HepG2 (cell line): ENCODE measurements at regions not wholly inside any gene's neighbourhood (a gene's known extent, or its start where the extent isn't known, plus 50 kb on each side); places are given as distances from the start of the nearest gene placed in this dataset.

ENCODE experiments used
- ATAD3A ChIP-seq: sonication (generic); formaldehyde crosslinking; IDR thresholded peaks from 2 replicates; pipeline ENCODE4 v1.4.0; 2020; ENCODE audit warnings: missing genetic modification reagents
- ATF3 ChIP-seq: sonication (generic); formaldehyde crosslinking; IDR thresholded peaks from 2 replicates; pipeline ENCODE4 v1.4.0; 2020; ENCODE audit warnings: missing genetic modification reagents
- CTCF ChIP-seq: sonication (generic); formaldehyde crosslinking; IDR thresholded peaks from 2 replicates; pipeline ENCODE4 v1.5.0; 2020; ENCODE audit warnings: mild to moderate bottlenecking, missing genetic modification reagents, moderate library complexity
- NFYB ChIP-seq: sonication (generic); formaldehyde crosslinking; IDR thresholded peaks from 2 replicates; pipeline ENCODE4 v1.4.0; 2020; ENCODE audit warnings: missing genetic modification reagents
- PITX1 ChIP-seq: sonication (generic); formaldehyde crosslinking; IDR thresholded peaks from 2 replicates; pipeline ENCODE4 v1.5.1; 2020; ENCODE audit warnings: mild to moderate bottlenecking, missing genetic modification reagents
- SOX6 ChIP-seq, 2 experiments: fragments of 450-650 bp in 1 of 2; sonication (generic) in 1 of 2; formaldehyde crosslinking in 1 of 2; IDR thresholded peaks; 2 replicates each; pipeline versions ENCODE4 v1.4.0 to v1.6.1; 2017 to 2020; ENCODE audit warnings: antibody characterized with exemption in 1 of 2, mild to moderate bottlenecking in 1 of 2, missing genetic modification reagents in 1 of 2
- SRSF9 ChIP-seq: fragments of 200-400 bp; formaldehyde crosslinking; IDR thresholded peaks from 2 replicates; pipeline ENCODE4 v1.6.1; 2018; ENCODE audit warnings: borderline replicate concordance, mild to moderate bottlenecking, low read depth, low read length; ENCODE audit not compliant: insufficient read depth, poor library complexity, severe bottlenecking
- TBL1XR1 ChIP-seq: fragments of 150-350 bp; IDR thresholded peaks from 2 replicates; pipeline ENCODE4 v1.6.1; 2014; ENCODE audit warnings: borderline replicate concordance, low read length; ENCODE audit not compliant: partially characterized antibody
- ZNF24 ChIP-seq: fragments of 450-650 bp; IDR thresholded peaks from 2 replicates; pipeline ENCODE4 v1.6.1; 2017; ENCODE audit warnings: antibody characterized with exemption, mild to moderate bottlenecking
- ZNF367 ChIP-seq: sonication (generic); formaldehyde crosslinking; IDR thresholded peaks from 2 replicates; pipeline ENCODE4 v1.4.0; 2020; ENCODE audit warnings: missing genetic modification reagents, borderline replicate concordance
- ZNF777 ChIP-seq: sonication (generic); formaldehyde crosslinking; IDR thresholded peaks from 2 replicates; pipeline ENCODE4 v1.4.0; 2020; ENCODE audit warnings: missing genetic modification reagents
- ZSCAN29 ChIP-seq: sonication (generic); formaldehyde crosslinking; conservative IDR thresholded peaks from 2 replicates; pipeline ENCODE4 v1.4.0; 2020; ENCODE audit warnings: mild to moderate bottlenecking, missing genetic modification reagents

- TF ChIP-seq ATAD3A (no peak), CTCF (CRISPR knock-in tag) (no peak), TBL1XR1 (no peak), ZNF777 (CRISPR knock-in tag) (no peak), ZSCAN29 (CRISPR knock-in tag) (no peak), SOX6 (IDR thresholded peaks at IDR 0.05) (no peak), SOX6 (CRISPR knock-in tag; IDR thresholded peaks at IDR 0.05) (no peak), ZNF367 (no peak), ATF3 (CRISPR knock-in tag) (no peak), PITX1 (CRISPR knock-in tag) (no peak), ZNF24 (no peak), NFYB (CRISPR knock-in tag) (no peak), SRSF9 (no peak)
Observed at GRCh38 chr17:70618641-70619040, 449.3 kb downstream of the KCNJ2 start.
